CD1c-positive myeloid dendritic cell (primary cell): ENCODE measurements at regions not wholly inside any gene's neighbourhood (a gene's known extent, or its start where the extent isn't known, plus 50 kb on each side); places are given as distances from the start of the nearest gene placed in this dataset.
"Not testable (repeated sequence)": the region's sequence is repeated elsewhere in the genome, so short reads cannot be mapped to it uniquely, and the experiment has no call there.

Experiments used
- DNase-seq: peaks from one replicate; pipeline ENCODE4 v3.0.0-alpha.2; 2016; ENCODE audit errors: extremely low spot score

DNA sequence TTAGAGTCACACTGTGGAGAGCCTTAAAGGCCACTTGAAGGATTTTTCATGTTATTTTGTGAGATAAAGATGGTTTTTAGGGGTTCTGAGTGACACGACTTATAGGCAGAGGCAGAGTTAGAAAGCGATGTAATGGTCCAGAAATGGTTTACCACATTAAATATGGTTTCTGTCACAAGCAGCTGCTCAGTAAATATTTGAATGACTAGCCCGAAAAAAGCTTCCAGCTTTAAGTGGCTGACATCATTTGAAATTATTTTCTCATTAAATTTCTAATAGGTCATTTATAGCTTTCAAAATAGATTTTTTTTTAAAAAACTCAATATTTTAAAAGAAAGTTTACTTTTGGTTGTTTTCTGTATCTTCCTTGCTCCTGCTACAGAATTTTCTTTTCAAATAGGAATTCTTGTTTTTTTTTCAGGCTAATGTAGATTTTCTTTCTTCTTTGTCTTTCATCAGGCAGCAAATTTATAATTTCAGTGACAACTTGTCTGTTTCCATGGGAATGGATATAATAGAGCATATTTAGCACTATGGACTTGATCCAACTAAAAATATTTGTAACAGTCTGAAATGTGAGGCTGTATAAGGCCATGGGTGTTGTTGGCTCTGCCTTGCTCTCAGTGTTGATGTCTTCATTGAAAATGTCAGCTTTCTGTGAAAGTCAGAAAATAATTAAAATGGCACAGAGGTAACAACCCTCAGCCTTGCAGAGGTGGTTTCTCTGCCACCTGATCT lies 700.0 kb downstream of the TMTC2 start:
- no peak for DNase-seq

DNA sequence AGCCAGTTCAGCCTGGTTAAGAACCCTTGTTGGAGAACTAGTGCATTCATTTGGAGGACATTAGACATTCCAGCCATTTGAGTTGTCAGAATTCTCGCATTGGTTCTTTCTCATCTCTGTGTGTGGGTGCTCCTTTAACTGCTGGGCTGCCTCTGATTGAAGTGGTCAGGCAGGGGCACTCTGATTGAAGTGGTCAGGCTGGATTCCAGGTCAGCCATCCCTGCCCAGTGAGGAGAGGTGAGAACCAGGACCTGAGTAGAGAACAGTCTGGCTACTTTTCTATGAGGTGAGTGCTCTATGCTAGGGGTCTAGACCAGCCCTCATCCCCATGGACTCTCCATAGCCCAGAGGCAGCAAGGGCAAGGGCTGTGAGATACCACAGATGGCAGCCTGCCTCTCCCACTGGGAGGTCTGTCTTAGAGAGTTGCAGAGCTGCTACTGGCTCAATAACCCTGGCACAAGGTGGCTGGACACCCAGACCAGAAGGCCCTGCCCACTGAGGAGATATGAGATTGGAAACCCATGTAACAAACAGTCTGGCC lies 691.6 kb downstream of the TMTC2 start:
- DNase-seq: no peak

DNA sequence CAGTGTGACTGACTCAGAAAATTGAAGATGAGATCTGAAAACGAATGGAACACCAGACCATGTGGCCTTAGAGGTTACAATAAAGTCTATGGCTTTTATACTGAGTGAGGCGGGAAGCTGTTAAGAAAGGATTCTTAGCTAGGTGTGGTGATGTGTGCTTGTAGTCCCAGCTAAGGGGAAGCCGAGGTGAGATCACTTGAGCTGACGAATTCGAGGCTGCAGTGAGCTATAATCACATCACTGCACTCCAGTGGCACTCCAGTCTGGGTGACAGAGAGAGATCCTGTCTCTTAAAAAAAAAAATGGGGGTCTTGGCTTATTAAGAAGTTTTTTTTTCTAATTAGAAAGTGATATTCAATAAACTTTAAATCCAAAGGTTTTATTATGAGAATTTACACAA lies 678.6 kb downstream of the TMTC2 start:
- no peak for DNase-seq

DNA sequence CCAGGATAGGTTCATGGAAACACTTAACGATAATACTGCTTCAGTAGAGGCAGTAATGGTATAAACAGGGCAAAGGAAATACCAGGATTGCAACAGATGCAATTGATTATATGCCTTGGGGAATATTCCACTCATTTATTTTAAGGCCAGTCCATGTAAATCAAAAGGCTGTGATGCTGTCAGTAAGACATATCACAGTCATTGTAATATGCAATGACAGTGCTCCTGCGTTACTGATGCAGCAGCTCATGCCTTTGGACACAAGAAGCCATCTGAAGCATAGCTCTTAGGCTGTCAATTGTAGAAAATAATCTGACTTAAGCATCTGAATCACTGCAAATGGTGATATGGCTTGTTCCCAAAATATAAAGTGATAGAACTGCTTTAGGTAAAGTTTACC lies 674.8 kb downstream of the TMTC2 start:
- DNase-seq: no peak

DNA sequence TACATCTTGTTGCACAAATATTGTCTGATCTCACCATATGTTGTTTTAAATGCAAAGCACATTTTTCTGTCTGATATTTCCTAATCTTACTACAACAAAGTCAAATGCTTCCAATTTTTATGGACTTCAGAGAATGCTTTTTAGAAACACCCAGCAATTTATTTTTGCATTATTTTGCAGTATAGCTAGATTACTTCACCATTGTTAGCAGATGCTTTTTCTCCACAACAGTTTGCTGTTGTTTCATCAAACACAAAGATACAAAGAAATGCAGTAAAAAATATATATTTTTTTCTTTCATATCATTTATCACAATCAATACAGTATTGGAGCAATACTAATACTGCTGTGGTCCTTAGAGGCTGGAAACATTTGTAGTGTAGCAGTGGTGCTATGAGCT lies 674.4 kb downstream of the TMTC2 start:
- DNase-seq: no peak

DNA sequence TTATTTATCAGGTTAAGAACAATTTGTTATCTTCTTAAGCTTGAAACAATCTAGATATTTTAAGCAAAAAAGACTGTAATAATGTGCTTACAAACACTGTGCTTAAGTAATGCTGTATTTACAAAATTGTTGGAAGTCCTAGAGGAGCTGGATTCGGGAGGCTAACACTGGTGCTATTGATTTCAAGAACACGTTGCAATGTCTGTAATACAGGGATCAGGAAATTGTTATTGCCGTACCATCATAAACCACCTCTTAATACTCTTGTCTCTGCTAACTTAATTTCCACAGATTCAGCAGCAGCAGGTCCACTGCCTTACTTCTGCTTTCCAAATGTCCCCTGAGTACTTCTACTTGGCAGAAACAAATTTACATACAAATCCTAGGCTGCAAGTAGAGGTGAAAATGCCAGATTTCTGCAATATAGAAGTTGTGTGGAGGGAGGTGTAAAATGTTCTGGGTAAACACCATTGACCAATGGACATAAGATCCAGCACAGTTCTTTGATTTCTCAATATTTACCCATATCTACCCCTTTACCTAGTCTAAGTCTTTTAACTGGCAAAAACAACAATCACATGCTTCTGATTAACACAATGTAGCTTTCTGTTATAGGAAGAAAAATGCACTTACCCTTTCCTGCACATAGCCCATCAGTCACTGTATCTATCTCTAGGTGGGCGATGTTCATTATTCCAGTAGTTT lies 663.4 kb downstream of the TMTC2 start:
- no peak for DNase-seq

DNA sequence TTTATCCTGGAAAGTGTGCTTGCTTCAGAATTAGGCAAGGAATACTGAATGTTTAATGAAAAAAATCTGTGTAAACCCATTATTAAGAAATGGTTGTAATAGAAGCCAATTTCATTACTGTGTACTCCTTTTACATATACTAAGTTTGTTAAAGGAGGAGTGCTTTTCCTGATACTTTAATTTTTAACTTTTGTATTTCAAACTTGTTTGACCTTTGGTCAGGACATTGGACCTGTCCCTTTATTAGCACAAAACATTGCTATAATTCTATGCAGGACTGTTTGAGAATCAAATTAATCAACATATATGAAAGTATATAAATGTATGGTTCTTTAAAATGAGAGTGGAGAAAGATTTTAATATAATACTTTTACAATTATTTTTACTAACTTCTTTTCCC lies 659.6 kb downstream of the TMTC2 start:
- no peak for DNase-seq

DNA sequence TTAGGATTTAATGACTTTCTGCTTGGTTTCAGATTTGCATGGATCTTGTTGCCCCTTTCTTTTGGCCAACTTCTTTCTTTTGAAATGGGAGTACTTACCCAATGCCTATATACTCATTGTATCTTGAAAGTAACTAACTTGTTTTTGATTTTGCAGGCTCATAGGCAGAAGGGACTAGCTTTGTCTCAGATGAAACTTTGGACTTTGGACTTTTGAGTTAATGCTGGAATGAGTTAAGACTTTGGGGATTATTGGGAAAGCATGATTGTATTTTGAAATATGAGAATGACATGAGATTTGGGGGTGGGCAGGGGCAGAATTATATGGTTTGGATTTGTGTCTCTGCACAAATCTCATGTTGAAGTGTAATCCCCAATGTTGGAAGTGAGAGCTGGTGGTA lies 657.1 kb downstream of the TMTC2 start:
- DNase-seq: no peak

DNA sequence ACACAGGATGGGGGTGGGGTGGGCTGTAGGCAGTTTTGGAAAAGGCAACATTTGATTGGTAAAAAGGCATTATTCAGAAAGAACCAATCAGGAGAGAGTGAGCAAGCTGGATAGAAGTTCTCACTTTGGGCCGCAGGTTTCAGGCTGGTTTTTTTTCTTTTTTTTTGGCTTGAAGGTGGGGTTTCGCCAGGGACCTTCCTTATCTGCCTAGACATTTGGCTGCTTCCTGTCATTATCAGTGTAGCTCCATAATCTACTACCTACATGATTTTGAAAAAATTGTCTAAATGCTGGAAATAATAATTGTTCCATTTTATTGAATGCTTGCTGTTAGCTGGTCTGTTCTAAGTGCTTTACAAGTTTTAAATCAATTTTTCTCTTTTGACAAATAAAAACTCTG lies 649.0 kb downstream of the TMTC2 start:
- no peak for DNase-seq

DNA sequence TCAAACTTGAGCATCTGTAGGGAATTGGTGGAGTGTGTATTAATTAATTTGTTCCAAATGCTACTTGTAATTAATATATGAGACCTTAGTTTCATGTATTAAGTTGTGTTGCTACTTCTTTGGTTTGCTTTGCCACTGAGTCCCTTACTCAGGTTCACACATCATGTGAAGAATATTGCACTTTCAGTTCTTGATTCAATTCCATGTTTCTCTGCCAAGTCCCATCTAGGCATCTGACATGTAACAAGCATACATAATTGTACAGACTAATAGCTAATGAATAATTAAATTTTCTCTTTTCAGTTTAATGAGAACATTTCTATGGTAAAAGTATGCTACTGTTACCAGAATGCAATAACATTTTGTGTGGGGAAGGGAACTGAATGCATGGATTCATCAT lies 640.0 kb downstream of the TMTC2 start:
- no peak for DNase-seq

DNA sequence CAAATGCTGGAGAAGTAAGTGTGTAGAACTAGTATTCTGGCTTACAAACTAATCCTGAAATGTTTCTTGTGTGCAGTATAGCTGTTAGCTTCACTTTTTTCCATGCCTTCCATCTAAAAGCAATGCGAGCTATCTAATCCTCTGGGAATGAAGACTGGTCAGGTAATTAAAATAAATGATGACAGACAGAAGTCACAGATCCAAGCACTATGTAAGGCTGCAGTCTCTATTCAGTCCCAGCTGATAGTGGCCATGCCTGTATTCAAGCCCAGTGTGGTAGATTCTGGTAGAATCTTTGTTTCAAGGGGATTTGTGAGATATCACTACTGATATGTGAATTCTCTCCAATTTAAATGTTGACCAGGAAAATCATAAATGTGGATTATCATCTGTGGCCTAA lies 637.2 kb downstream of the TMTC2 start:
- DNase-seq: no peak

DNA sequence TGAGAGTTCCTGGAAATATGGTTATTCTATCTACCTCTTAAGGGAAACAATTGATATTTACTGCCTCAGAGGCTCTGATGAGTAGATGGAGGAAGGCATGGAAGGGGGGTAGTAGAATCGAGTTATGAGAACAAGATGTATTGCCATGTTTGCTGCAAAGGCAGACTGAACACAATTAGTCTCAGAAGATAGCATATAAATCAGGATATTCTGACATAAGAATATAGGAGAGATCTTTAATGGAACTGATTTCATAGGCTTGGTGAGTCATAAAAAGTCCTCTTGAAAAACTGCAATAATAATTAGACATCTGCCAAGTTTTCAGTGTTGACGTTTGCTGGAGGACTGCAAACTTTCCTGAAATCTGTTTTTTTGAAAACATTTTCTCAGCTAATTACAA lies 636.1 kb downstream of the TMTC2 start:
- DNase-seq: no peak

DNA sequence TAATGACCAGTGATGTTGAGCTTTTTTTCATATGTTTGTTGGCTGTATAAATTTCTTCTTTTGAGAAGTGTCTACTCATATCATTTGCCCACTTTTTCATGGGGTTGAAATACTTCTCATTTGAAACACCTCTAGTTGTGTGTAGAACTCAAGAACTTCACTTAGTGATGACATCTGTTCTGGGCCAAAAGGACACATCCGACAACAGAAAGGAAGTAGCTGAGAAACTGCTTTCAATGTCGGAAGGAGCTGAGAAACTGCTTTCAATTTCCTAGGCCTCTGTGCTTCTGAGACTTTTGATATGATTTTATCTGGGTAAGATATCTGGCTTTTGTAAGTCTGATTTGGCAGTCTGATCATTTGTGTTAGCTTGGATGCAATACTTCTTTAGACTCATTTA lies 635.3 kb downstream of the TMTC2 start:
- no peak for DNase-seq

DNA sequence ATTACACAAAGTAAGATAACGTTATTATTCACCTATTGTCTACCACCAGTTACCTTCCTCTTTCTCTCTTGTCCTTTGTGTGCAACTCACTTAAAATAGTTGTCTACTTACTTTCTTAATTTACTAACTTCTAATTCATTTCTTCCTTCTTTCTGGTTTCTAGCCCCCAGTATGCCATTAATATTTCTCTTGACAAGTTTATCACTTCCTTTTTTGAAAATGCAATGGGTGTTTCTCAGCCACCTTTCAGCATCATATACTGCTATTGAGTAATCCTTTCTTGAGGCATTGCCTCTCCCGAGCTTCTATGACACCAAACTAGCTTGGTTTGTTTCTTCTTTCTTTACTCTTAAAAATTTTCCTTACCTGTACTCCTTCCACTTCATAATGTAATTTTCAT lies 633.6 kb downstream of the TMTC2 start:
- no peak for DNase-seq

DNA sequence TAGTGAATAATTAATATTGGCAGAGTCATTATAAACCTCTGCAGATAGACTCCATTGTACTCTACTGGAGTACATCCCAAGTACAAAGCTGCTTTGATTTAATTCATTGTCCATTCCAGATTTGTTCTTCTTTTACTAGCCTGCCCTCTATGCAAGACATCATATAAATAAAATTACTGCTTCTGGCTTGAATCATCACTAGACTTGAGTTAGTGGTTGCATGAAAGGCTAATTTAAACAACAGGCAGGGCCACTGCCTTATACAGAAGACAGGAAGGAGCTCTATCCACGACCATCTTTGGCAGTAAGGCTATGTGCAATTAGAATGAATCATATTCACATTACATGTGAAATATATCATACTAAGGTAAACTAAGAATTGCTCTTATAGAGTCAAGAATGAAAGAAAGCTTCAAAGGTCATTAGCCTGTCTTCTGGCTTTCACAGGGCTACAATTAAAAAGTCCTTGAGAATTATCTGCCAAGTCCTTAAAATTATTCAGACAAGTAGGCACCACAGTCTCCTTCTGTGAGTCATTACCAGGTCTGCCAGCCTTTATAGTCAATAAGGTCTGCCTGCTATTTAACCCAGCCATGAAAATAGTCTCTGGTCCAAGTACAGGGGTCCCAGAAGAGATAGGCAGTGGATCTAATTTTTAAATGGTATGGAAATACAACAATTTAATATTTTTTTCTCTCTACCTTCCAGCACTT lies 631.8 kb downstream of the TMTC2 start:
- no peak for DNase-seq

DNA sequence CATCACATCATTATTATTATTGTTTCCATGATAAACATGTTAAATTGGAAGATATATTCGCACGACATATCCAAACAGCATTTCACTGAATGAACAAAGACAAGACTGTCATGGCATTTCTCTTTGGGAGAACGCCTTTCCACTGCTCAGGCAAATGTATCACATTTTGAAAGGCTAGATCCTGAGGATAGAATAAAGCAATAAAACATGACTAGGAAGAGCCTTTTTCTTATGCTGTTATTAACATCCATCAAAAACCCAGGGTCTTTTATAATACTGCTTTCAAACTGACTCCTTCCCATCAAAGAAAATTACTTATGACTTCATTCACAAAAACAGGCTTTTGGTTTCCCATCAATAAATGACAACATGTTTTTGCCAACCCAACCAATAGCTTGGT lies 630.9 kb downstream of the TMTC2 start:
- DNase-seq: no peak

DNA sequence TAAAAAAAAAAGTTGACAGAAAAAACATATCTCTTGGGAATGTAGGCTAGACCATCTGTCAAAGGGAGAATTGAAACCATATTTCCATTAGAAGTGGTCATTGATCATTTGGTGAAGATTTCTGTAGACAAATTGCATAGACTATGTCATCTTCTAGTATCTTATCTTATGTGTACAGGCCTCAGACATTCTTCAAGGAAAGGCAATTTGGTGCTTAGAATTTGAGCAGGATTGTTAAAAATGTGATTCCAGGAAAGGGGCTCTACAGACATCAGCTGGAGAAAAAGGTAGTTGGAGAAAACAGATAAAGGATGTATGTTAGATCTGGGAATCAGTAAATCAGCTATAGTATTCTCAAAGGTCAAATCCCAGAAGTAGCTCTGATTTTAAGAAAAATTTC lies 627.1 kb downstream of the TMTC2 start:
- no peak for DNase-seq

DNA sequence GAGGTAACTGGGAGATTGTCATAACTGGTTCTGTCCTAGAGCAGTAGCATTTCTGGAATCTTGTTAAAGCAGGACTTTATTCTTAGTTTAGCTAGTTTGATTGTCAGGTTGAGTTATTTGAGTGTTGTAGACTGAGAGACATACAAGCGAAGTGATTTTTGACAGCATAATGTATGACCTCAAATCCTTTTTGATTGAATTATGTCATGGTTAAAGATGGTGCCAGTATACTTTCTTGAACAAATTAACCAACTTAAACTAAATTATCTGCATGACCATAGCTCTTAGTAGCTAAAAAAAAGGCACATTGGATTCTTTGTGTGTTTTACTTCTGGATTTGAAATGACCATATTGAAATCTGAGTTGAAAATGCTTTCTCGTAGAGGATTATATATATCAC lies 626.6 kb downstream of the TMTC2 start:
- DNase-seq: no peak

DNA sequence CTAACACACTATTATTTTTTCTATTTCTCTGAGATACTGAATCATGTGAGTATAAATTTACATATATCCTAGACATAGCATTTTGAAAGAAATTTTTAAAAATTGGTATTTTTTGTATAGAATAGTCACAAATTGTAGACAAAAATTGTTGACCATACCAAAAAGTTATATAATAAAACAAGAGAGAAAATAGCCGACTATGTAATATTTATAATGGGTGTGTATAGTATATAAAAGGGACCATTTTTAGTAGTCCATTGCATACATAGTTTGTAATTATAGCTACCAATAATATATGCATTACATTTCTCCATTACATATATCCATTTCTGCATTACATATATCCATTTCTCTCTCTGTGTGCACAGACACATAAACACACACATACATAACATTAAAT lies 590.2 kb downstream of the TMTC2 start:
- DNase-seq: no peak

DNA sequence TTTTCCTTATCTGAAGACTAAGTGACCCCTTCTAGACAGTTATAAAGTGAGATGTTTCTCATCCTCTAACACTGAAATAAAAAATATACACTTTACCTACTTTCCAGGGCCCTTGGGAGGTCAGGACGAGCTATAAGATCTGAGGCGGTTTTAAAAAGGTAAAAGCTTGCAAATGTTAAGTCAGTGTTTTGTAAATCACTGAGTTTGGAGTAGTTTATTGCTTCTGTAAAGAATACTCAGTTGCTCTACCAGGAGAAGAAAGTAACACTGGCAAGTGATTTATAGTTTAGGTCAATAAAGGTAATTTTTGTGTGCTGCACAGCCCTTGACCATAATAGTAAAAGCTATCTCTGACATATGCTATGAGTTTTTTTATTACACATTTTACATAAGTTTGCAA lies 584.5 kb downstream of the TMTC2 start:
- DNase-seq: no peak

DNA sequence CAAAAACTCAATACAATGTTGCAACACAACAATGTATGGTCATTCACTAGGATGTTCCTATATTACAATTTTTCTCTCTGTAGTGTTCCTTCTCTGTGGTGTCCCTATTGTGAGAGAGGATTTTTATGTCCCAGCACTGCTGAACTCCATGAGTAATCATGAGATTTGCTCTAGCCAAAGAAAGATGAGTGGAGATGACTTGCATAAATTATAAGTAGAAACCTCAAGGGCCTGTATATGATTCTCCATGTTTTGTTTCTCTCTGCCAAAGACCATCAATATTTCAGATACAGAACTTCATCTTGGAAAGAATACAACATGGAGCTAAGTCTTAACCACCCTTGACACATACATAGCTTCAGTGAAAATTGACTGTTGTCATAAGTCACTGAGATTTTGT lies 579.1 kb downstream of the TMTC2 start:
- DNase-seq: no peak

DNA sequence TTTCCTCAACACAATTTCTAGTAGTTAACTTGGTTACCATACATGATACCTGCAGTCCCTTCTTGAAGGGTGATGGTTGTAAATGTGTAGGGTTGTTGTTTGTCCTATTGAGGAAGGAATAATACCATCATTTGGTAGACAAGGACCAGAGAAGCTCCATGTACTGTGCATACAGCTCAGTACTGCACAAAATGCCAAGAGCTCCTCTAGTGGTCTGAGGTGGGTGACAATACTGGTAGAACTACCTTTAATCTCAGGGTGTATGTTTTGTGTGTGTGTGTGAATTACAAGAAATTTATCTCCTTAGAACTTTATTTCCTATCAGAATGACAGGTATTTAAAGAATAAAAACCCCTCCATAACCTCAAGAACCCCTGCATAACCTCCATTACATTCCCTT lies 575.3 kb downstream of the TMTC2 start:
- DNase-seq: no peak

DNA sequence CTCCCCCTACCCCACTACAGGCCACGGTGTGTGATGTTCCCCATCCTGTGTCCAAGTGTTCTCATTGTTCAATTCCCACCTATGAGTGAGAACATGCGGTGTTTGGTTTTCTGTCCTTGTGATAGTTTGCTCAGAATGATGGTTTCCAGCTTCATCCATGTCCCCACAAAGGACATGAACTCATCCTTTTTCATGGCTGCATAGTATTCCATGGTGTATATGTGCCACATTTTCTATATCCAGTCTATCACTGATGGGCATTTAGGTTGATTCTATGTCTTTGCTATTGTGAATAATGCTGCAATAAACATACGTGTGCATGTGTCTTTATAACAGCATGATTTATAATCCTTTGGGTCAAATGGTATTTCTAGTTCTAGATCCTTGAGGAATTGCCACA lies 573.4 kb downstream of the TMTC2 start:
- DNase-seq: not testable (repeated sequence)
